ENCODE measurements at regions not wholly inside any gene's neighbourhood (a gene's known extent, or its start where the extent isn't known, plus 50 kb on each side); places are given as distances from the start of the nearest gene placed in this dataset.

DNA sequence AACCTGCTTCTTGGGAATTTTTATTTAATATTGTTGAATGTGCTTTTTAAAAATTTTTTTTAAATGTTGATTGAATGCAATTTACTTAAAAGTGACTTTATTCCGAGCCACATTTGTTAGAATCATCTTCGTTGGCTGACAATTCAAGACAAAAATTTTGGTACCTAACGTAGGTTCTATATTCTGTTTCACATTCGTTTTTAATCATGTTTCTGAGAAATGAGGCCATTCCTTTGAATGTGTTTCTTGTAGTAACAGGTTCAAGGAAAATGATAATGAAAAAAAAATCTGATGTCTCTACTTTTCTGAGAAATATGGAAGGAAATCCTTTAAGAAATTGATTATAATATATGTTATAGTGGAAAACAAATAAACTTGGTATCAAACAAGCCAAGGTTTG is 92.3 kb upstream of the DCLK2 start:
- H3K4me3 Mint-ChIP-seq: no peak overlapping the region
- no peak overlapping the region for H3K27ac Mint-ChIP-seq
- H3K36me3 Mint-ChIP-seq: no peaks in the 10 kb centered on the region
- TF ChIP-seq, protein P1, sequence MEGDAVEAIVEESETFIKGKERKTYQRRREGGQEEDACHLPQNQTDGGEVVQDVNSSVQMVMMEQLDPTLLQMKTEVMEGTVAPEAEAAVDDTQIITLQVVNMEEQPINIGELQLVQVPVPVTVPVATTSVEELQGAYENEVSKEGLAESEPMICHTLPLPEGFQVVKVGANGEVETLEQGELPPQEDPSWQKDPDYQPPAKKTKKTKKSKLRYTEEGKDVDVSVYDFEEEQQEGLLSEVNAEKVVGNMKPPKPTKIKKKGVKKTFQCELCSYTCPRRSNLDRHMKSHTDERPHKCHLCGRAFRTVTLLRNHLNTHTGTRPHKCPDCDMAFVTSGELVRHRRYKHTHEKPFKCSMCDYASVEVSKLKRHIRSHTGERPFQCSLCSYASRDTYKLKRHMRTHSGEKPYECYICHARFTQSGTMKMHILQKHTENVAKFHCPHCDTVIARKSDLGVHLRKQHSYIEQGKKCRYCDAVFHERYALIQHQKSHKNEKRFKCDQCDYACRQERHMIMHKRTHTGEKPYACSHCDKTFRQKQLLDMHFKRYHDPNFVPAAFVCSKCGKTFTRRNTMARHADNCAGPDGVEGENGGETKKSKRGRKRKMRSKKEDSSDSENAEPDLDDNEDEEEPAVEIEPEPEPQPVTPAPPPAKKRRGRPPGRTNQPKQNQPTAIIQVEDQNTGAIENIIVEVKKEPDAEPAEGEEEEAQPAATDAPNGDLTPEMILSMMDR (conservative IDR thresholded peaks at IDR 0.05): no peak
- H3K4me1 Mint-ChIP-seq (ENCODE audit: unreplicated experiment): peaks cover 49% of the 10 kb centered on the region
- peaks cover 7% of the 10 kb centered on the region for H3K27me3 Mint-ChIP-seq
- H3K9me3 Mint-ChIP-seq: peaks cover 5% of the 10 kb centered on the region
- DNase-seq (ENCODE audit: extremely low spot score, unreplicated experiment): no peak

GRCh38 chr4:149986917-149987316 is 91.3 kb upstream of the DCLK2 start:
- Mint-ChIP-seq H3K4me1 (ENCODE audit: unreplicated experiment) (peaks cover 40% of the 10 kb centered on the region), H3K4me3 (peak overlapping the region; percentile 33), H3K27ac (peak overlapping the region; percentile 8), H3K36me3 (no peaks in the 10 kb centered on the region), H3K27me3 (peaks cover 7% of the 10 kb centered on the region), H3K9me3 (peaks cover 5% of the 10 kb centered on the region)
- DNase-seq (ENCODE audit: extremely low spot score, unreplicated experiment): no peak
- TF ChIP-seq, protein P1 (conservative IDR thresholded peaks at IDR 0.05): no peak

DNA sequence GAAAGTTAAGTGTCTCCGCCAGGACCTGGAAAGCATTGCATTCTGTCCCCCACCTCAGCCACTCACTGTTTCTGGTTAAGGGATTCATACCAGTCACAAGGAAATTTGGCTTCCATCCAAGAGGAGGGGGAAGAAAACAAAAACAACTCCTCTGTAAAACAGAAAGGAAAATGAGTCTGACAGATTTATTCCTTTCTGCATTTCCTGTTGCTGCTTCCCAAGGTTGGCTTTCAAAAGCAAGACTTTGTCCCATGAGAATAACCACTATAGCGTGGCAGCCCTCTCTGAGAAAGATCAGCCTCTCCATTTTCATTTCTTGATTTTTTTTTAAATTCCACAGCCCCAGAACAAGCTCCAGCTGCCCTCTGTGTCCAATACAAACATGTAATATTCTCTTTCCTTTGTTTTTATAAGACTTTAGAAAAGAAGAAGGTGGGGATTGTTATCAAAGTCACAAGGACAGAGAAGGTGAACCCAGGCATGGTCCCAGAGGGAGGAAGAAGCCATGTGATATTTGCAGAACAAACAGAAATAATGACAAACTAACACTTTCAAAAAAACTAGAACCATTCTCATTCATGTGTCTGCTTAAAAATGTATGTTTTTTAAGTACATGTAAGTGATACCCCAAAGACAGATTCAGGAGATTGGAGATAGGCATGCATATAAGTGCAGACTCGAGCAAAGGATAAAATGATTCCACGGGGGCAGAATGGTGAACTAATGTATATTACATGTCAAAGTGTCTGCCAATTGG is 90.7 kb upstream of the DCLK2 start:
- H3K27ac Mint-ChIP-seq: peak overlapping the region; percentile 8
- H3K27me3 Mint-ChIP-seq: peaks cover 4% of the 10 kb centered on the region
- peaks cover 3% of the 10 kb centered on the region for H3K9me3 Mint-ChIP-seq
- H3K36me3 Mint-ChIP-seq: no peaks in the 10 kb centered on the region
- peaks cover 34% of the 10 kb centered on the region for H3K4me1 Mint-ChIP-seq (ENCODE audit: unreplicated experiment)
- no peak for DNase-seq (ENCODE audit: extremely low spot score, unreplicated experiment)
- peak overlapping the region; percentile 33 for H3K4me3 Mint-ChIP-seq
- TF ChIP-seq, protein P1 (conservative IDR thresholded peaks at IDR 0.05): no peak

DNA sequence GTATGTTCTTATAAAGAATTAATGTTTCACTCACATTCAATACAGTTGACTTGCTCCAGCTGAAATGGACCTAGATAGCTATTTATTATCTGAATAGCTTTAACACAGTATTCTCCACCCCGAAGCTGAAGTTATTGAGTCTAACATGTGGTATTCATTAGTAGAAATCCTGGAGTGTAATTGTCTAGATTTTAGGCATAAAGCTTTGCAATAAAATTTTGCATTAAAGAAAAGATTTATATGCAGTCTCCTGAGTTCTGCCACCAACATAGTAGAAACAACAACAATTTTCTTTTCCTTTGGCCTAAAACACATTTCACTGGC is 90.2 kb upstream of the DCLK2 start:
- H3K27me3 Mint-ChIP-seq: no peaks in the 10 kb centered on the region
- H3K4me3 Mint-ChIP-seq: no peak overlapping the region
- H3K27ac Mint-ChIP-seq: no peak overlapping the region
- TF ChIP-seq, protein P1 (conservative IDR thresholded peaks at IDR 0.05): no peak
- no peaks in the 10 kb centered on the region for H3K36me3 Mint-ChIP-seq
- DNase-seq (ENCODE audit: extremely low spot score, unreplicated experiment): no peak
- no peaks in the 10 kb centered on the region for H3K9me3 Mint-ChIP-seq
- peaks cover 30% of the 10 kb centered on the region for H3K4me1 Mint-ChIP-seq (ENCODE audit: unreplicated experiment)

- Mint-ChIP-seq H3K36me3 (no peaks in the 10 kb centered on the region), H3K4me1 (ENCODE audit: unreplicated experiment) (peaks cover 8% of the 10 kb centered on the region), H3K27me3 (no peaks in the 10 kb centered on the region), H3K27ac (no peak overlapping the region), H3K9me3 (peaks cover 5% of the 10 kb centered on the region), H3K4me3 (no peak overlapping the region)
- DNase-seq (ENCODE audit: extremely low spot score, unreplicated experiment): no peak
- TF ChIP-seq, protein P1 (conservative IDR thresholded peaks at IDR 0.05): no peak
These were observed 85.2 kb upstream of the DCLK2 start for GRCh38 chr4:149993030-149993429.

All from type B pancreatic cell (in vitro differentiated cells).